Suprapubic skin (tissue), 4 donors: ENCODE measurements at regions not wholly inside any gene's neighbourhood (a gene's known extent, or its start where the extent isn't known, plus 50 kb on each side); places are given as distances from the start of the nearest gene placed in this dataset.

Experiments used
- CTCF ChIP-seq, 2 donors: fragments of 200-600 bp in 1 of 2; fragments of 450-650 bp in 1 of 2; sonication (generic) in 1 of 2; IDR thresholded peaks; one replicate each; pipeline ENCODE4 v1.5.1; 2016 to 2019; ENCODE audit warnings: antibody characterized with exemption in 2 of 2, mild to moderate bottlenecking in 1 of 2, moderate library complexity in 1 of 2
- EP300 ChIP-seq: sonication (generic); formaldehyde crosslinking; IDR thresholded peaks from one replicate; pipeline ENCODE4 v1.6.1; 2017; ENCODE audit warnings: antibody characterized with exemption
- POLR2A ChIP-seq, 2 donors: fragments of 450-650 bp; IDR thresholded peaks; one replicate each; pipeline ENCODE4 v1.6.1; 2017; ENCODE audit warnings: antibody characterized with exemption in 2 of 2, mild to moderate bottlenecking in 2 of 2, moderate library complexity in 2 of 2
- POLR2AphosphoS5 ChIP-seq, 3 donors: sonication (generic); formaldehyde crosslinking; IDR thresholded peaks; one replicate each; pipeline ENCODE4 v1.6.1; 2017; ENCODE audit warnings: antibody characterized with exemption in 3 of 3

DNA sequence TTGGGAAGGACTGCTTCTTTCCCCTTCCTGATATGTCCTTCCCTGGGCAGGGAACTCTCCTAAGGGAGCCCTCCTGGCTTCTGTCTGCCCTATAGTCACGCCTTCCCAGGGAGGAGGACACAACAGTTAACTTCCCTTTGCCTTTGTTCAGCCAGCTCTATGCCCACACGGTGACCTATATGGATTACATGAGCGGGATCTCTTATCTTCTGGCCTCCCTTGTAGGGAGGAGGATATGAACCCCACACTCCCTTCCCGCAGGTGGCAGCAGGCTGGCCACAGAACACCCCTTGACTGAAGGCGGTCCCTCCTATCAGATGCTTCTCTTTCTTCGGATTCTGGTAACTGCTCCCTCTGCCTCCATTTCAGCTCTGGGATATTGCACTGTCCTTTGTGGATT lies 135.6 kb upstream of the MAX start:
- TF ChIP-seq CTCF (IDR thresholded peaks at IDR 0.05) (no peak), POLR2A (IDR thresholded peaks at IDR 0.05) (no peak), POLR2AphosphoS5 (IDR thresholded peaks at IDR 0.05) (no peak), EP300 (no peak)
